Activated naive CD4-positive, alpha-beta T cell treated with anti-CD3 and anti-CD28 coated beads, Interleukin-2, amount 50 U/mL, for 72 hours (primary cell): ENCODE measurements at regions not wholly inside any gene's neighbourhood (a gene's known extent, or its start where the extent isn't known, plus 50 kb on each side); places are given as distances from the start of the nearest gene placed in this dataset.
A peak's percentile ranks its signal among the peaks of the same experiment; 100 is the strongest.

Experiments
- ATAC-seq, 2 donors: fragments of 150-1000 bp; cut with Tn5 transposase; 2 replicates each; pipeline ENCODE4 v1.10.0; 2021; ENCODE audit warnings: mild to moderate bottlenecking in 2 of 2, moderate library complexity in 2 of 2
- DNase-seq, 2 donors: peaks; one replicate each; pipeline ENCODE4 v3.0.0; 2021 to 2022; ENCODE audit warnings: low spot score in 2 of 2
- H3K27ac Mint-ChIP-seq, 2 donors: one replicate each; pipeline ENCODE4 v1.8.0; 2022; ENCODE audit warnings: mild to moderate bottlenecking in 2 of 2, mixed read lengths in 2 of 2
- H3K36me3 Mint-ChIP-seq, 2 donors: one replicate each; pipeline ENCODE4 v1.8.0; 2022; ENCODE audit warnings: mixed read lengths in 2 of 2
- H3K9me3 Mint-ChIP-seq, 2 donors: one replicate each; pipeline ENCODE4 v1.8.0; 2022; ENCODE audit warnings: mixed read lengths in 2 of 2

GRCh38 chr7:33694006-33694405, 211.3 kb upstream of the BMPER start:
- Mint-ChIP-seq H3K36me3 (peaks cover 8 to 29% of the 10 kb centered on the region in 2 donors), H3K27ac (no peak overlapping the region), H3K9me3 (peaks cover 7 to 15% of the 10 kb centered on the region in 2 donors)
- DNase-seq (no peak), ATAC-seq (no peak)

GRCh38 chr7:33697616-33698015, 207.7 kb upstream of the BMPER start:
- H3K27ac Mint-ChIP-seq: no peak overlapping the region
- ATAC-seq (no peak), DNase-seq (no peak)
- peaks cover 29 to 51% of the 10 kb centered on the region in 2 donors for H3K36me3 Mint-ChIP-seq
- H3K9me3 Mint-ChIP-seq: peaks cover 29 to 41% of the 10 kb centered on the region in 2 donors

- peaks cover 33 to 44% of the 10 kb centered on the region in 2 donors for H3K9me3 Mint-ChIP-seq
- DNase-seq: no peak
- no peak overlapping the region for H3K27ac Mint-ChIP-seq
- no peak for ATAC-seq
- H3K36me3 Mint-ChIP-seq: peaks cover 31 to 51% of the 10 kb centered on the region in 2 donors
Measured at GRCh38 chr7:33698041-33698440, 207.3 kb upstream of the BMPER start.

- ATAC-seq (no peak), DNase-seq (no peak)
- Mint-ChIP-seq H3K27ac (no peak overlapping the region), H3K36me3 (peaks cover 31 to 52% of the 10 kb centered on the region in 2 donors), H3K9me3 (peaks cover 35 to 49% of the 10 kb centered on the region in 2 donors)
Measured at GRCh38 chr7:33698692-33699128, 206.6 kb upstream of the BMPER start.

GRCh38 chr7:33700001-33700899, 205.1 kb upstream of the BMPER start:
- peaks cover 31 to 52% of the 10 kb centered on the region in 2 donors for H3K36me3 Mint-ChIP-seq
- no peak for ATAC-seq
- H3K27ac Mint-ChIP-seq: no peak overlapping the region
- H3K9me3 Mint-ChIP-seq: peaks cover 35 to 49% of the 10 kb centered on the region in 2 donors
- DNase-seq: no peak

- Mint-ChIP-seq H3K9me3 (peaks cover 35 to 49% of the 10 kb centered on the region in 2 donors), H3K27ac (no peak overlapping the region), H3K36me3 (peaks cover 31 to 52% of the 10 kb centered on the region in 2 donors)
- DNase-seq (no peak), ATAC-seq (no peak)
Measured at GRCh38 chr7:33701189-33701740, 204.1 kb upstream of the BMPER start.

- ATAC-seq (no peak), DNase-seq (no peak)
- Mint-ChIP-seq H3K36me3 (peaks cover 31 to 52% of the 10 kb centered on the region in 2 donors), H3K9me3 (peaks cover 35 to 49% of the 10 kb centered on the region in 2 donors), H3K27ac (no peak overlapping the region)
Measured at GRCh38 chr7:33701927-33702326, 203.4 kb upstream of the BMPER start.

GRCh38 chr7:33702514-33703054, 202.8 kb upstream of the BMPER start:
- H3K36me3 Mint-ChIP-seq: peaks cover 31 to 52% of the 10 kb centered on the region in 2 donors
- no peak for ATAC-seq
- peaks cover 35 to 49% of the 10 kb centered on the region in 2 donors for H3K9me3 Mint-ChIP-seq
- no peak for DNase-seq
- H3K27ac Mint-ChIP-seq: no peak overlapping the region

GRCh38 chr7:33705333-33705833, 200.0 kb upstream of the BMPER start:
- DNase-seq: no peak
- H3K9me3 Mint-ChIP-seq: peaks cover 27 to 28% of the 10 kb centered on the region in 2 donors
- peaks cover 21 to 29% of the 10 kb centered on the region in 2 donors for H3K36me3 Mint-ChIP-seq
- ATAC-seq: no peak
- no peak overlapping the region for H3K27ac Mint-ChIP-seq

GRCh38 chr7:33706186-33706585, 199.2 kb upstream of the BMPER start:
- ATAC-seq (no peak), DNase-seq (no peak)
- Mint-ChIP-seq H3K27ac (no peak overlapping the region), H3K36me3 (peaks cover 13 to 21% of the 10 kb centered on the region in 2 donors), H3K9me3 (peaks cover 19 to 20% of the 10 kb centered on the region in 2 donors)

GRCh38 chr7:33706771-33707200, 198.6 kb upstream of the BMPER start:
- ATAC-seq (no peak), DNase-seq (no peak)
- H3K36me3 Mint-ChIP-seq: peaks cover 10 to 15% of the 10 kb centered on the region in 2 donors
- peaks cover 14 to 16% of the 10 kb centered on the region in 2 donors for H3K9me3 Mint-ChIP-seq
- H3K27ac Mint-ChIP-seq: no peak overlapping the region

GRCh38 chr7:33707427-33707826, 197.9 kb upstream of the BMPER start:
- Mint-ChIP-seq H3K27ac (no peak overlapping the region), H3K9me3 (peaks cover 7 to 10% of the 10 kb centered on the region in 2 donors), H3K36me3 (peaks cover 4 to 9% of the 10 kb centered on the region in 2 donors)
- DNase-seq (no peak), ATAC-seq (no peak)

GRCh38 chr7:33710608-33711007, 194.7 kb upstream of the BMPER start:
- no peak for ATAC-seq
- no peak for DNase-seq
- no peak overlapping the region for H3K27ac Mint-ChIP-seq
- H3K36me3 Mint-ChIP-seq: peaks cover 0 to 7% of the 10 kb centered on the region in 2 donors
- H3K9me3 Mint-ChIP-seq: peaks cover 0 to 7% of the 10 kb centered on the region in 2 donors

- ATAC-seq (no peak), DNase-seq (no peak)
- peak overlapping the region in 1 of 2 donors; percentile 63 for H3K27ac Mint-ChIP-seq
- peaks cover 0 to 7% of the 10 kb centered on the region in 2 donors for H3K36me3 Mint-ChIP-seq
- H3K9me3 Mint-ChIP-seq: peaks cover 0 to 7% of the 10 kb centered on the region in 2 donors
Measured at GRCh38 chr7:33711231-33712019, 193.9 kb upstream of the BMPER start.

- Mint-ChIP-seq H3K9me3 (peaks cover 0 to 7% of the 10 kb centered on the region in 2 donors), H3K27ac (no peak overlapping the region), H3K36me3 (peaks cover 0 to 7% of the 10 kb centered on the region in 2 donors)
- DNase-seq: no peak
- ATAC-seq: no peak
Measured at GRCh38 chr7:33712020-33712414, 193.3 kb upstream of the BMPER start.

GRCh38 chr7:33714208-33714607, 191.1 kb upstream of the BMPER start:
- ATAC-seq (no peak), DNase-seq (no peak)
- Mint-ChIP-seq H3K36me3 (peaks cover 0 to 7% of the 10 kb centered on the region in 2 donors), H3K9me3 (peaks cover 0 to 7% of the 10 kb centered on the region in 2 donors), H3K27ac (peak overlapping the region in 1 of 2 donors; percentile 19)
